ENCODE measurements at regions not wholly inside any gene's neighbourhood (a gene's known extent, or its start where the extent isn't known, plus 50 kb on each side); places are given as distances from the start of the nearest gene placed in this dataset.

GRCh38 chrX:45765767-45766166 lies 565.1 kb upstream of the DIPK2B start:
- DNase-seq = no peak

GRCh38 chrX:45765281-45765680 lies 564.6 kb upstream of the DIPK2B start:
- DNase-seq = no peak

DNA sequence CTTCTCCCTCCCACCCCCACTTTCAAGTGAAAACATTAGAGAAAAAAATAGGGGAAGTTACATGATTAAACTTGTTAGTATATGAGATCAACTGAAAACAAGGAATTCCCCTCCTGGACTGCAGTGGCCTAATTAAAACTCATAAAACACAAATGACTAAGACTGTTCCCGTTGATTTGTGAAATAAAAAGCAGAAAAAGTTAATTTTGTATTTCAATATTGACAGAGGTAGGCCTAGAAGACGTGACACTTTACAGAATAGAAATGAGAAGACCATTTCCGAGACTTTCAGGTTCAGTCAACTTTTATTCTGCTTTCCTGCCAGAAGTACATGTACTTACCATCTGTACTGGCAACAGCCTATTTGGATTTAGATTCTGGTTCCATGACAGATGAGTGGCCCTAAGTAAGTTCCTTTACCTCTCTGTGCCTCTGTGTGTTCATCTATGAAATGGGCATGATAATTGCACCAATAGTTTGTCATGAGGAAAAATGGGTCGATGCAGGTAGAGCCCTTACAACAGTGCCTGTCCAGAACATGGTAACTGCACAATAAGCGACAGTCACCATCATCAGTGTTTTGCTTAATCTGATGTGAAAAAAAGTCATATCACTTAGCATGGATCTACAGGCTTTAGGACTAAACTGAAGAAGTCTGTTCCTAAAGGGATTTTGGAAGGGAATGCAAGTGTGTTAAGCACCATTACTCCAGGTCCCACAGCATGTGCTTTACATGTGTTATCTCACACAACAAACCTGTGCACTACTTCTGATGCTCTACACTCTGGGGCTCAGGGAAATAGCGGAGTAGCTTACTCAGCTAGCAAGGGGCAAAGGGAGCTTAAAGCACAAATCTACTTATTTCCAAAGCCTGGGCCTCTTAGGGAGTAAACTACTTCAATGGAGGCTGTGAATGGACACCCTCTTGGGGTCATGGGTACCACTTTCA lies 562.3 kb upstream of the DIPK2B start:
- DNase-seq = no peak

- no peak for DNase-seq
Observed at GRCh38 chrX:45761920-45762319, 561.2 kb upstream of the DIPK2B start.

- DNase-seq = no peak
Observed at GRCh38 chrX:45760187-45760742, 559.6 kb upstream of the DIPK2B start.

DNA sequence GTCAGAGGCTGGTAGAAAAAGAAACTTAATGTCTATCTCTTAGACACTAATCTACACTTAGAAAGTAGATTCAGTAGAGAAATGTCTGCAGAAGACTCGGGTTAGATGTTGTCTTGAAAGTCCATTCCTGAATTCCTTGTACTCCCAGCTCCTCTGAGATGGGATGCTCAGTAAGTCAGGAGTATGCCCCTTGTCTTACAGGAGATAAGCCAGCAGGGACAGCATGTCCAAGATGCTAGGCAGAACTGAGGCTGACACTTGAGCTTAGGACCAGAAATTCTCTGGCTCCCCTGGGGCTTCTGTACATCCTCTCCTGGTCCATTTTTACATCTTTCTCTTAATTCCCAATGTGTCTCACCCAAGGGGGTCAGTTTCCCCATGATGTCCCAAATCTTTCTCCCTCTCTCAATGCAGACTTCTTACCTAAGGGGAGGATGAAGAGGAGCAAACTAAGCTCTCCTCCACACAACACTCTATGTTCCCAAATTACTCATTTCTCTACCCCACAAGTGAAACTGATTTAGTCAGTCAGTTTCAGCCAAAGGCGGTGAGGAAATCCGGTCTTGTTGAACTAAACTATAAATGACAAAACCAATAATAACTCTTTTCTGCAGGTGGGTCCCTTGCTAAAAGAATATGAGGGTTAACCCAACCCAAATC lies 558.2 kb upstream of the DIPK2B start:
- no peak for DNase-seq

GRCh38 chrX:45758319-45758718 lies 557.6 kb upstream of the DIPK2B start:
- no peak for DNase-seq

DNA sequence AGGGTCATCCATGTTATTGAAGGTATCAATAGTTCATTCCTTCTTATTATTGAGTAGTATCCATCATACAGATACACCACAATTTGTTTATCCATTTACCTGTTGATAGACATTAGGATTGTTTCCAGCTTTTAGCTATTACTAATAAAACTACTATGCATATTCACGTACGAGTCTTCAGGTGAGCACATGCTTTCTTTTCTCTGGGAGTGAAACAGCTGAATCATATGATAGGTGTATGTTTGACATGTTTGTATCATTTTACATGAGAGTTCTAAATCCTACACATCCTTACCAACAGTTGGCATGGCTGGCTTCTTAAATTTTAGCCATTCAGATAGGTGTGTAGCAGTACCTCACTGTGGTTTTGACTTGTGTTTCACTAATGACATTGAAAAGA lies 556.6 kb upstream of the DIPK2B start:
- no peak for DNase-seq

- DNase-seq = peak; percentile 77
Observed at GRCh38 chrX:45756557-45756956, 555.9 kb upstream of the DIPK2B start.

DNA sequence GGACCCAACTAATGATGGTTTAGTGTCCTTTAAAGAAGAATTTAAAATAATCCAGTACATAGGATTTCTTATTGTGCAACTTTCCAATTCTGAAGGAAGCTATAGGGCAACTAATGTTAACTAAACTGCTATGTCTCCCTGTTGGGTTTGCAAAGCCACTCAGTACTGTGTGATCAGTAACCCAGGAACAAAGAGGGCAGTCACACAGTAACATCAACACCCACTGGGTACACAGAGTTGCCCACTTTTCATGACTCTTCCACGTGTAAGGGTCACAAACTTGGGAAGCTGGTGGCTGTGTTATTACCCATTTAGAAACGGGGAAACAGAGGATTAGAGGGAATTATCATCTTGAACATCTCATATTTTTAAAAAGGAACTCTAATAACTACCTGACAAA lies 555.0 kb upstream of the DIPK2B start:
- DNase-seq = no peak

DNA sequence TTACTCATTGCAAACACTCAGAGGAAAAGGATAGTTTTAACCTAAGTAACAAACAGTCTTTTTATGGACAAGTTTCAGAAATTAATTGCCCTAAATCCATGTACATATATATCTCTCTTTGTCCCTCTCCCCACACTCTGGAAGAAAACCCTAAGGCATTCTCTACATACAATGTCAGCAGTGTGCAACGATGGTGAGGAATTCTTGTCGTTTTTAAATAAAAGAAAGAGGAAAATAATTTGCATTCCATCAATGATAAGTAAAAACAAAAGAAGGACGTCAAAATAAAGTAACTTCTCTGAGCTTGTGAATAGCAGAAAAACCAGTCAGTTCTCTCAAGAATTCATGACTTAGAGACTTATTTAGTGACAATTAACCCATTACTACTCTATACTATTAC lies 550.5 kb upstream of the DIPK2B start:
- no peak for DNase-seq

DNA sequence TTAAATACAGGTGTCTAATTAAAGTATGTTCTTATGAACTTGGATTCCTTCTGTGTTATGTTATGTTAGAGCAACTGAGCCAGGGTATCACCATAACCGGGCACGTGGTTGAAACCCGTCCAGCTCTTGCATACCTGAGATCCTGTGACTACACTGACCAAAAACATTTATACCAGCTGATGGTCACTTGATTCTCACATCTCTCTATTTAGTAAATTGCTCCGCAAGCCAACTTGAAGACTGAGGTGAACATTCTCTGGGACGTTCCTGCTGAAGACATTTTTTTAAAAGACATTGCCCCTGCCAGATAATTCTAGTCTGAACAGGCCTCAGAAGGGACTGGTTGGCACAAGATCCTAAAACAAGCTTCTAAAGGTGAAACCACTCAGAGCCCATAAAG lies 550.0 kb upstream of the DIPK2B start:
- no peak for DNase-seq

GRCh38 chrX:45749375-45749774 lies 548.7 kb upstream of the DIPK2B start:
- DNase-seq = no peak

DNA sequence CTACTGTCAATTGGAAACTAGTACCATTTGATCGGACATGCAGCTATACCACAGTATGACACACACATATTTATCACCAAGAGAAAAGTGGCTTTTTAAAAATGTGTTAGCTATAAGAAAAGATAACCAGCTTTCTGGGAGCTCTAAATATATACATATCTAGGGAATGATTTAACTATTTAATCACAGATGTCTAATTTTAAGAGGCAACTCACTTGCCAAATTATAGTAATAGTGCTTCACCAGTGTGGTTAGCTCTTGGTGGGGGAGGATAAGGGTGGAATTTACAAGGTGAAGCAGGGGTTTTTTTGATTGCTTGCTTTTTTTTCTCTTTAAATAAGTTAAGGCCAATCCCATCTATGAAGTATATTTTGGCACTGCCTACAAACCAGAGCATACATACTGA lies 547.7 kb upstream of the DIPK2B start:
- no peak for DNase-seq

DNA sequence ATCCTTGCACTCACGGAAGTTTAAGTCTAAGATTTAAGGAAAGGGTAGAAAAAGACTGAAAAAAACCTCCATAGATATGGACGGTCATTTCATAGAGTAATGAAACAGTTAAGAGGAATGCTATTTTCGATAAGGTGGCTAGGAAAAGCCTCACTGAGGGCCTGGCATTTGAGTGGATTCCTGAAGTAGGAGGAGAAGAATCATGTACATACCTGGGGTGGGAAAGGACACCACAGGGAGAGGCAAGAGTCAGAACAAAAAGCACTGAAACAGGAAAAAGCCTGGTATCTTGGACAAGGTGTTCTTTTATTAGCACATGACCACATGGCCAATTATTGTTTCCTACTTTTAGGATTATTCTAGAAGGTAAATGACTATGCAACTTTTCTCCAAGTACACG lies 547.2 kb upstream of the DIPK2B start:
- no peak for DNase-seq

DNA sequence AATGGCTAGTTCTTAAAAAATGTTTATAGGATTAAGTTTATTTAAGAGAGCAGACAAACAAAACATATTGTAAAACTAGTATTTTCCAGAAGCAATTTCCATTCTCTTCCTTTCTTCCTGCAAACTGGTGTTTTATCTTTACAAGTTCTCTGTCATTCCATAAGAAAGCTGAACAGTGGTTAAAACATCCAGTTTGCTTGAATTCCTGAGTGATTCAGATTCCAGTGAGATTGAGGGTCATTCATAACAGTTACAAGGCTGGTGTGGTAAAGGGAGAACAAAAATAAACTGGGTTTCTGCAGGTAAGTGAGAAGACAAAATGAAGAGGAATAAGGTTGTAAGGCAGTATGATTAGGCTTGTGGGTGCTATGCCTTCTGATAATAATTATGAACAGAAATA lies 544.8 kb upstream of the DIPK2B start:
- no peak for DNase-seq

DNA sequence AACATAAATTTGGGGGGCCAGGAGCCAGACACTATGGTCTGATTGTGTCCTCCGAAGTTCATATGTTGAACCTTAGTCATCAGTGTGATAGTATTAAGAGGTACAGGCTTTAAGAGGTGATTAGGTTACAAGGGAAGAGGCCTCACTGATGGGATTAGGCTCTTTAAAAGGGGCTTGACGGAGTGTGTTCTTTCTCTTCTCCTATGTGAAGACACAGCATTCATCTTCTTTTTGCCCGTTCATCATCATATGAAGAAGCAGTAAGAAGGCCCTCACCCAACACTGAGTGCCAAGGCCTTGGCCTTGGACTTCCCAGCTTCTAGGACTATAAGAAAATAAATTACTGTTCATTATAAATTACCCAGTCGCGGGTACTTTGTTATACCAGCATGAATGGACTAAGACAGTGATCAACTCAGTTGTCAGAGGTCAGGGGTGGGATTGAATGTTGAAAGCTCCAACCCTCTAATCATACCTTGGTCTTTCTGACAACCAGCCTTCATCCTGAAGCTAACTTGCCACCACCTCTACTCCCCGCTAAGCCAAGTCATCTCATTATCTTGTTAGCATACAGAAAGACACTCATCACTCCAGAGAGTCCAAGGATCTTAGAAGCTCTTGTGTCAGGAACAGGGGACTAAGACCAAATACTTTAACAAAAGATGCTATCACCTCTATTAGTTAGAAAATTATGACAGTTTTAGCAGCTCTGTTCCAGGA lies 543.4 kb upstream of the DIPK2B start:
- no peak for DNase-seq

DNA sequence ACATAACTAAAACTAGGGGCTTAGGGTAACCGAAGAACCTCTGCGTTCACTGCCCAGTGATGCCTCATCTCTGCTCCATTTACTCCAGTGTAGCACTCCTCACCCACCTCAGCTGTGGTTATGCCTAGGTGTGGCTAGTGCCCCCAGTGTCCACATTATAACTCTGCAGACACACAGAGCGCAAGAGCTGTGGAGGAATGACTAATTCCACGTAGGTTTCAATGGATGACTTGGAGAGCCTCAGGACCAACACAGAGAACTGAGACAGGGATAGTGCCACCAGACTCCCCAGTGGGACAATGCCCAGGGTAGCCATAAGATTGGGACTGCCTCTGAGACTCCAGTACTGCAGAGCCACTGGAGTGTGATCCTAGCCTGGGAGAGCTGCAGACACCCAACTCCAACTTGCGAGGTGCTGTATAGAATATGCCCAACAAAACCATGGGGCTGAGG lies 542.4 kb upstream of the DIPK2B start:
- DNase-seq = no peak

- no peak for DNase-seq
Observed at GRCh38 chrX:45740291-45740690, 539.6 kb upstream of the DIPK2B start.

DNA sequence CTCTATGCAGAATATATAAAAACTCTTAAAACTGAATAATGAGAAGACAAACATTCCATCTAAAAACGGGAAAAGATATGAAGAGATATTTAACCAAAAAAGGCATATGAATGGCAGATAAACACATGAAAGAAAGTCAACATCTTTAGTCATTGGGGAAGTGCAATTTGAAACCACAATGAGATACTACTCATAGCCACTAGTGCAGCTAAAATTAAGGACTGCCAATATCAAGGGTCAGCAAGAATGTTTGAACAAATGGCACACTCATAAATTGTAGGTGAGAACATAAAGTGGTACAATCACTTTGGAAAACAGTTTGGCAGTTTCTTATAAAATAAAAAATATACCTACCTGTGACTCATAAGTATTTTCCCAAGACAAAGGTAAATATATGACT lies 534.9 kb upstream of the DIPK2B start:
- no peak for DNase-seq

- DNase-seq = no peak
Observed at GRCh38 chrX:45731448-45731847, 530.8 kb upstream of the DIPK2B start.

DNA sequence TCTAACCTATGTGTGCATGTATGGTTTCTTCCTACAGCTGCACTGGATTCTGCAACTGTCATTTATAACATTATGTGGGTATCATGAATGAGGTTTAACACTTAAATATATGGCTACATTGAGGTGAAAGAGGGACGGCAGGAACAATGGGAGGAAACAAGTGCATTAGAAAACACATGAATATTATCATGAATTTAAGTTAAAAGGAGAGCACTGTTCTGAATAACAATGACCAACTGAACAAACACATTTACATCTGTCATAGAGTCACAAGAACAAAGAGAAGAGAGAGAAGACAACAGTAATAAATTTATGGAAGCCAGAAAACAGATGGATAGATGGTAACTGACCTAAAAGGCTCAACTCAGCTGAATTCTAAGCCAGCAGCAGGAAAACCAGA lies 527.1 kb upstream of the DIPK2B start:
- DNase-seq = no peak

DNA sequence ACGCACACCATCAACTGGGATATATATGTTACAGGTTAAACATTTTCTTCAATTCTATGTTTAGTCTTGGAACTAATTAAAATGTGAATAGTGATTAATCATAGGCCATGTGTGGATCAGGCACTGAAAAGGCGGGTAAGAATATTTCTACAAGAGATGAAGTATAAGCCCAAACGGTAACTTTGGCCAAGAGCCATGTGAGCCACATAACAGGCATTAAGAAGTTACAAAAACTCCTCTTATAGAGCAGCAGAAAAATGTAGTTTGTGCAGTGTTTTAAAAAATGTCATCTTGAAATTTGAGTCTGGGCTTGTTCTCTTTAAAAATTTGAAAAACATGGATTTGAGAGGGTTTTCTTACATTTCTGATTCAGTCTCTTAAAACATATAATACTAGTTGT lies 521.8 kb upstream of the DIPK2B start:
- no peak for DNase-seq
